ENCODE measurements at regions not wholly inside any gene's neighbourhood (a gene's known extent, or its start where the extent isn't known, plus 50 kb on each side); places are given as distances from the start of the nearest gene placed in this dataset.

DNA sequence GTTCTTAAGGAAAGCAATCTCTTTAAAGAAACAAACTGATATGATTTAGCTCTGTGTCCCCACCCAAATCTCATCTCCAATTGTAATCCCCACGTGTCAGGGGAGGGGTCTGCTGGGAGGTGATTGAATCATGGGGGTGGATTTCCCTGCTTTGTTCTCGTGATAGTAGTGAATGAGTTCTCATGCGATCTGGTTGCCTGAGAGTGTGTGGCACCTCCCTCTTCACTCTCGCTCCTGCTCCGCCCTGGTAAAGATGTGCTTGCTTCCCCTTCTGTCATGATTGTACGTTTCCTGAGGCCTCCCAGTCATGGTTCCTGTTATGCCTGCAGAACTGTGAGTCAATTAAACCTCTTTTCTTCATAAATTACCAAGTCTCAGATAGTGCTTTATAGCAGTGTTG, 412.7 kb upstream of the SMC2 start (continued):
- TF ChIP-seq, protein P1, sequence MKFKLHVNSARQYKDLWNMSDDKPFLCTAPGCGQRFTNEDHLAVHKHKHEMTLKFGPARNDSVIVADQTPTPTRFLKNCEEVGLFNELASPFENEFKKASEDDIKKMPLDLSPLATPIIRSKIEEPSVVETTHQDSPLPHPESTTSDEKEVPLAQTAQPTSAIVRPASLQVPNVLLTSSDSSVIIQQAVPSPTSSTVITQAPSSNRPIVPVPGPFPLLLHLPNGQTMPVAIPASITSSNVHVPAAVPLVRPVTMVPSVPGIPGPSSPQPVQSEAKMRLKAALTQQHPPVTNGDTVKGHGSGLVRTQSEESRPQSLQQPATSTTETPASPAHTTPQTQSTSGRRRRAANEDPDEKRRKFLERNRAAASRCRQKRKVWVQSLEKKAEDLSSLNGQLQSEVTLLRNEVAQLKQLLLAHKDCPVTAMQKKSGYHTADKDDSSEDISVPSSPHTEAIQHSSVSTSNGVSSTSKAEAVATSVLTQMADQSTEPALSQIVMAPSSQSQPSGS (IDR thresholded peaks at IDR 0.05; ENCODE audit: low read length): no peak
- TF ChIP-seq SP4 (IDR thresholded peaks at IDR 0.05; ENCODE audit: low read length) (no peak), KDM5A (IDR thresholded peaks at IDR 0.05; ENCODE audit: low read length) (no peak), BACH1 (IDR thresholded peaks at IDR 0.05; ENCODE audit: low read length) (no peak), SRF (IDR thresholded peaks at IDR 0.05; ENCODE audit: low read depth, low read length) (no peak)
- TF ChIP-seq, protein P2, sequence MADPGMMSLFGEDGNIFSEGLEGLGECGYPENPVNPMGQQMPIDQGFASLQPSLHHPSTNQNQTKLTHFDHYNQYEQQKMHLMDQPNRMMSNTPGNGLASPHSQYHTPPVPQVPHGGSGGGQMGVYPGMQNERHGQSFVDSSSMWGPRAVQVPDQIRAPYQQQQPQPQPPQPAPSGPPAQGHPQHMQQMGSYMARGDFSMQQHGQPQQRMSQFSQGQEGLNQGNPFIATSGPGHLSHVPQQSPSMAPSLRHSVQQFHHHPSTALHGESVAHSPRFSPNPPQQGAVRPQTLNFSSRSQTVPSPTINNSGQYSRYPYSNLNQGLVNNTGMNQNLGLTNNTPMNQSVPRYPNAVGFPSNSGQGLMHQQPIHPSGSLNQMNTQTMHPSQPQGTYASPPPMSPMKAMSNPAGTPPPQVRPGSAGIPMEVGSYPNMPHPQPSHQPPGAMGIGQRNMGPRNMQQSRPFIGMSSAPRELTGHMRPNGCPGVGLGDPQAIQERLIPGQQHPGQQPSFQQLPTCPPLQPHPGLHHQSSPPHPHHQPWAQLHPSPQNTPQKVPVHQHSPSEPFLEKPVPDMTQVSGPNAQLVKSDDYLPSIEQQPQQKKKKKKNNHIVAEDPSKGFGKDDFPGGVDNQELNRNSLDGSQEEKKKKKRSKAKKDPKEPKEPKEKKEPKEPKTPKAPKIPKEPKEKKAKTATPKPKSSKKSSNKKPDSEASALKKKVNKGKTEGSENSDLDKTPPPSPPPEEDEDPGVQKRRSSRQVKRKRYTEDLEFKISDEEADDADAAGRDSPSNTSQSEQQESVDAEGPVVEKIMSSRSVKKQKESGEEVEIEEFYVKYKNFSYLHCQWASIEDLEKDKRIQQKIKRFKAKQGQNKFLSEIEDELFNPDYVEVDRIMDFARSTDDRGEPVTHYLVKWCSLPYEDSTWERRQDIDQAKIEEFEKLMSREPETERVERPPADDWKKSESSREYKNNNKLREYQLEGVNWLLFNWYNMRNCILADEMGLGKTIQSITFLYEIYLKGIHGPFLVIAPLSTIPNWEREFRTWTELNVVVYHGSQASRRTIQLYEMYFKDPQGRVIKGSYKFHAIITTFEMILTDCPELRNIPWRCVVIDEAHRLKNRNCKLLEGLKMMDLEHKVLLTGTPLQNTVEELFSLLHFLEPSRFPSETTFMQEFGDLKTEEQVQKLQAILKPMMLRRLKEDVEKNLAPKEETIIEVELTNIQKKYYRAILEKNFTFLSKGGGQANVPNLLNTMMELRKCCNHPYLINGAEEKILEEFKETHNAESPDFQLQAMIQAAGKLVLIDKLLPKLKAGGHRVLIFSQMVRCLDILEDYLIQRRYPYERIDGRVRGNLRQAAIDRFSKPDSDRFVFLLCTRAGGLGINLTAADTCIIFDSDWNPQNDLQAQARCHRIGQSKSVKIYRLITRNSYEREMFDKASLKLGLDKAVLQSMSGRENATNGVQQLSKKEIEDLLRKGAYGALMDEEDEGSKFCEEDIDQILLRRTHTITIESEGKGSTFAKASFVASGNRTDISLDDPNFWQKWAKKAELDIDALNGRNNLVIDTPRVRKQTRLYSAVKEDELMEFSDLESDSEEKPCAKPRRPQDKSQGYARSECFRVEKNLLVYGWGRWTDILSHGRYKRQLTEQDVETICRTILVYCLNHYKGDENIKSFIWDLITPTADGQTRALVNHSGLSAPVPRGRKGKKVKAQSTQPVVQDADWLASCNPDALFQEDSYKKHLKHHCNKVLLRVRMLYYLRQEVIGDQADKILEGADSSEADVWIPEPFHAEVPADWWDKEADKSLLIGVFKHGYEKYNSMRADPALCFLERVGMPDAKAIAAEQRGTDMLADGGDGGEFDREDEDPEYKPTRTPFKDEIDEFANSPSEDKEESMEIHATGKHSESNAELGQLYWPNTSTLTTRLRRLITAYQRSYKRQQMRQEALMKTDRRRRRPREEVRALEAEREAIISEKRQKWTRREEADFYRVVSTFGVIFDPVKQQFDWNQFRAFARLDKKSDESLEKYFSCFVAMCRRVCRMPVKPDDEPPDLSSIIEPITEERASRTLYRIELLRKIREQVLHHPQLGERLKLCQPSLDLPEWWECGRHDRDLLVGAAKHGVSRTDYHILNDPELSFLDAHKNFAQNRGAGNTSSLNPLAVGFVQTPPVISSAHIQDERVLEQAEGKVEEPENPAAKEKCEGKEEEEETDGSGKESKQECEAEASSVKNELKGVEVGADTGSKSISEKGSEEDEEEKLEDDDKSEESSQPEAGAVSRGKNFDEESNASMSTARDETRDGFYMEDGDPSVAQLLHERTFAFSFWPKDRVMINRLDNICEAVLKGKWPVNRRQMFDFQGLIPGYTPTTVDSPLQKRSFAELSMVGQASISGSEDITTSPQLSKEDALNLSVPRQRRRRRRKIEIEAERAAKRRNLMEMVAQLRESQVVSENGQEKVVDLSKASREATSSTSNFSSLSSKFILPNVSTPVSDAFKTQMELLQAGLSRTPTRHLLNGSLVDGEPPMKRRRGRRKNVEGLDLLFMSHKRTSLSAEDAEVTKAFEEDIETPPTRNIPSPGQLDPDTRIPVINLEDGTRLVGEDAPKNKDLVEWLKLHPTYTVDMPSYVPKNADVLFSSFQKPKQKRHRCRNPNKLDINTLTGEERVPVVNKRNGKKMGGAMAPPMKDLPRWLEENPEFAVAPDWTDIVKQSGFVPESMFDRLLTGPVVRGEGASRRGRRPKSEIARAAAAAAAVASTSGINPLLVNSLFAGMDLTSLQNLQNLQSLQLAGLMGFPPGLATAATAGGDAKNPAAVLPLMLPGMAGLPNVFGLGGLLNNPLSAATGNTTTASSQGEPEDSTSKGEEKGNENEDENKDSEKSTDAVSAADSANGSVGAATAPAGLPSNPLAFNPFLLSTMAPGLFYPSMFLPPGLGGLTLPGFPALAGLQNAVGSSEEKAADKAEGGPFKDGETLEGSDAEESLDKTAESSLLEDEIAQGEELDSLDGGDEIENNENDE (IDR thresholded peaks at IDR 0.05; ENCODE audit: insufficient replicate concordance, low read length): no peak
- TF ChIP-seq, protein P3, sequence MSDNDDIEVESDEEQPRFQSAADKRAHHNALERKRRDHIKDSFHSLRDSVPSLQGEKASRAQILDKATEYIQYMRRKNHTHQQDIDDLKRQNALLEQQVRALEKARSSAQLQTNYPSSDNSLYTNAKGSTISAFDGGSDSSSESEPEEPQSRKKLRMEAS (IDR thresholded peaks at IDR 0.05): no peak
